ENCODE measurements at regions not wholly inside any gene's neighbourhood (a gene's known extent, or its start where the extent isn't known, plus 50 kb on each side); places are given as distances from the start of the nearest gene placed in this dataset.

GRCh38 chr13:75231235-75231634 is 250.7 kb downstream of the TBC1D4 start:
- CTCF ChIA-PET = no interaction called here
- no peak for ATAC-seq

DNA sequence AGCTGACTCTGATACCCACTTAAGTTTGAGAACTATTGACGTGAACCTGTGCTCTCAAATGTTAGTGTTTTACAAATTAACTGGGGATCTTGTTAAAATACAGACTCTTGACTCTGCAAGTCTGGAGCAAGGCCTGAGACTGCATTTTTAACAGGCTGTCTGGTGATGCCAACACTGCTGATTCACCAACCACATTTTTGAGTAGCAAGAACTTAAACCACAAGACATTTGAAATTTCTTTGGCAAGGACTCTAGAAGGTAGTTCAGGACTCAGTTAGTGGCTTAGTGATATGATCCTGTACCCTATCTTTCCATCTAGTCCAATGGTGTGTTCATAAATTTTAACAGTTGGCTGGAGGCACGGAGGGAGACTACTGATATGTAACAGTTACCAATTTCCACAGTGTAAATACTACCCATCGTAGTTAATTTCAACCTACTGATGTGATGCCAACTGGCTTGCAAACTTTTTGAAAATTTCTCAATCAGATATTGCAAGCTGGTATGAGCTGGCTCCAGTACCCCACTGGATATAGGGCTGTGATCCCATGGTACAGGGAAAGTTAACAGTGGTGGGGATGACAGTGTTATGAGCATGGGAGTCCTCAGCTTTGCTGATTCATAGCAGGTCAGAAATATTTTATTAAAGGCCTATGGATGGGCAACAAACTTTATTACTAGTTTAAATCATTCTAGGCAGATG is 255.1 kb downstream of the TBC1D4 start:
- DNase-seq (ENCODE audit: low read depth, low spot score) (no peak), ATAC-seq (no peak)
- intact Hi-C loops (cut with micrococcal nuclease; ENCODE audit: unreplicated experiment) (no loop called here), in situ Hi-C loops (cut with HindIII; ENCODE audit: low pct_unique_long_range_greater_than_20kb, low sequenced_read_pairs) (no loop called here)
- POLR2A ChIA-PET = no interaction called here
- CTCF ChIA-PET = no interaction called here
- no peak for TF ChIP-seq POLR2AphosphoS5 (IDR thresholded peaks at IDR 0.05; ENCODE audit: low read depth, low read length)
- TF ChIP-seq, protein P1, sequence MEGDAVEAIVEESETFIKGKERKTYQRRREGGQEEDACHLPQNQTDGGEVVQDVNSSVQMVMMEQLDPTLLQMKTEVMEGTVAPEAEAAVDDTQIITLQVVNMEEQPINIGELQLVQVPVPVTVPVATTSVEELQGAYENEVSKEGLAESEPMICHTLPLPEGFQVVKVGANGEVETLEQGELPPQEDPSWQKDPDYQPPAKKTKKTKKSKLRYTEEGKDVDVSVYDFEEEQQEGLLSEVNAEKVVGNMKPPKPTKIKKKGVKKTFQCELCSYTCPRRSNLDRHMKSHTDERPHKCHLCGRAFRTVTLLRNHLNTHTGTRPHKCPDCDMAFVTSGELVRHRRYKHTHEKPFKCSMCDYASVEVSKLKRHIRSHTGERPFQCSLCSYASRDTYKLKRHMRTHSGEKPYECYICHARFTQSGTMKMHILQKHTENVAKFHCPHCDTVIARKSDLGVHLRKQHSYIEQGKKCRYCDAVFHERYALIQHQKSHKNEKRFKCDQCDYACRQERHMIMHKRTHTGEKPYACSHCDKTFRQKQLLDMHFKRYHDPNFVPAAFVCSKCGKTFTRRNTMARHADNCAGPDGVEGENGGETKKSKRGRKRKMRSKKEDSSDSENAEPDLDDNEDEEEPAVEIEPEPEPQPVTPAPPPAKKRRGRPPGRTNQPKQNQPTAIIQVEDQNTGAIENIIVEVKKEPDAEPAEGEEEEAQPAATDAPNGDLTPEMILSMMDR (IDR thresholded peaks at IDR 0.05) = no peak
- TF ChIP-seq REST (IDR thresholded peaks at IDR 0.05; ENCODE audit: insufficient read depth in 1 of 2, low read depth in 2 of 2, low read length in 1 of 2) = no peak
- no peak for TF ChIP-seq SIN3A (IDR thresholded peaks at IDR 0.05; ENCODE audit: borderline replicate concordance, insufficient read depth, low read depth, low read length)
- no peak for TF ChIP-seq TCF7L2 (IDR thresholded peaks at IDR 0.05; ENCODE audit: low read depth, low read length)
- H3K27me3 ChIP-seq (ENCODE audit: control insufficient read depth, insufficient read depth, low read length) = no peaks in the 10 kb centered on the region
- H3K4me3 ChIP-seq (ENCODE audit: low read depth in 2 of 2, low read length in 2 of 2) = no peak overlapping the region
- no TSS peak for BruUV-seq (replicated peaks)
- H3K9me3 ChIP-seq (ENCODE audit: control insufficient read depth, insufficient read depth, low read depth, low read length) = no peaks in the 10 kb centered on the region
- H3K36me3 ChIP-seq (ENCODE audit: control insufficient read depth, insufficient read depth, low read length) = no peaks in the 10 kb centered on the region
- H3K4me1 ChIP-seq (ENCODE audit: control insufficient read depth, insufficient read depth, low read length) = no peaks in the 10 kb centered on the region
- H3K27ac ChIP-seq (ENCODE audit: low read length) = no peak overlapping the region

More at GRCh38 chr13:75231235-75231634, 250.7 kb downstream of the TBC1D4 start:
- POLR2A ChIA-PET = no interaction called here
- TF ChIP-seq, protein P1 (IDR thresholded peaks at IDR 0.05) = no peak
- no peak for TF ChIP-seq POLR2AphosphoS5 (IDR thresholded peaks at IDR 0.05; ENCODE audit: low read depth, low read length)
- no peak for TF ChIP-seq TCF7L2 (IDR thresholded peaks at IDR 0.05; ENCODE audit: low read depth, low read length)
- Histone ChIP-seq H3K27ac (ENCODE audit: low read length) (no peak overlapping the region), H3K9me3 (ENCODE audit: control insufficient read depth, insufficient read depth, low read depth, low read length) (no peaks in the 10 kb centered on the region), H3K27me3 (ENCODE audit: control insufficient read depth, insufficient read depth, low read length) (no peaks in the 10 kb centered on the region), H3K4me1 (ENCODE audit: control insufficient read depth, insufficient read depth, low read length) (no peaks in the 10 kb centered on the region), H3K4me3 (ENCODE audit: low read depth in 2 of 2, low read length in 2 of 2) (no peak overlapping the region), H3K36me3 (ENCODE audit: control insufficient read depth, insufficient read depth, low read length) (no peaks in the 10 kb centered on the region)
- no TSS peak for BruUV-seq (replicated peaks)
- intact Hi-C loops (cut with micrococcal nuclease; ENCODE audit: unreplicated experiment) (no loop called here), in situ Hi-C loops (cut with HindIII; ENCODE audit: low pct_unique_long_range_greater_than_20kb, low sequenced_read_pairs) (no loop called here)
- no peak for DNase-seq (ENCODE audit: low read depth, low spot score)

All from Panc1 (cell line).